Endothelial cell of umbilical vein (primary cell): ENCODE measurements at regions not wholly inside any gene's neighbourhood (a gene's known extent, or its start where the extent isn't known, plus 50 kb on each side); places are given as distances from the start of the nearest gene placed in this dataset.

ENCODE experiments used
- BruUV-seq: library from RNA; stranded (reverse); fragments of 400-500 nt; replicated peaks from 2 replicates; lab custom pipeline; 2021; lab: Mats Ljungman, UMichigan
- CTCF ChIA-PET: fragments of 300-600, 350-600 bp; sonication (Branson Sonifier 250); formaldehyde crosslinking; loops from one replicate; lab custom pipeline; 2021; ENCODE audit warnings: antibody characterized with exemption, inconsistent platforms; lab: Charles Lee
- POLR2A ChIA-PET: fragments of 300-600, 350-600 bp; sonication (Branson Sonifier 250); formaldehyde crosslinking; loops from one replicate; lab custom pipeline; 2021; ENCODE audit warnings: antibody characterized with exemption, inconsistent platforms; lab: Charles Lee
- DNase-seq: peaks from one replicate; pipeline ENCODE4 v3.0.0-alpha.2; 2011; ENCODE audit warnings: low read depth, low spot score
- FAIRE-seq: peaks from 2 replicates; lab custom pipeline; 2011; peaks lifted over from hg19 to GRCh38; lab: Jason Lieb, UNC
- H2AFZ ChIP-seq: 2 replicates; pipeline ENCODE4 v1.6.0; 2012; ENCODE audit warnings: low read depth, low read length, control low read depth, inconsistent platforms
- H3K27ac ChIP-seq: 2 replicates; pipeline ENCODE4 v1.5.1; 2011; ENCODE audit warnings: low read depth, mild to moderate bottlenecking, control low read depth, low read length, moderate library complexity; ENCODE audit not compliant: insufficient read depth
- H3K27me3 ChIP-seq, 2 experiments: 2 replicates each; pipeline versions ENCODE4 v1.6.0 to v1.6.1; 2011; ENCODE audit warnings: low read length in 2 of 2, mixed read lengths in 1 of 2; ENCODE audit not compliant: control insufficient read depth in 2 of 2, insufficient read depth in 2 of 2
- H3K36me3 ChIP-seq, 2 experiments: 2 replicates in 1 of 2; 3 replicates in 1 of 2; pipeline ENCODE4 v1.5.1; 2011; ENCODE audit warnings: low read length in 2 of 2, mild to moderate bottlenecking in 1 of 2, moderate library complexity in 1 of 2; ENCODE audit not compliant: control insufficient read depth in 2 of 2, insufficient read depth in 2 of 2; ENCODE audit errors: extremely low read depth in 1 of 2
- H3K4me1 ChIP-seq: 3 replicates; pipeline ENCODE4 v1.5.1; 2011; ENCODE audit warnings: mild to moderate bottlenecking, low read length; ENCODE audit not compliant: control insufficient read depth, insufficient read depth; ENCODE audit errors: extremely low read depth
- H3K4me2 ChIP-seq: 2 replicates; pipeline ENCODE4 v1.6.1; 2011; ENCODE audit warnings: low read length, control low read depth, mixed read lengths; ENCODE audit not compliant: insufficient read depth
- H3K4me3 ChIP-seq, 3 experiments: fragments of 200-600 bp in 1 of 3; sonication (generic), shearing (Covaris generic) in 1 of 3; replicated peaks in 1 of 3; 2 replicates each; pipeline ENCODE4 v1.5.1; 2011 to 2016; ENCODE audit warnings: control low read depth in 3 of 3, low read length in 3 of 3, mild to moderate bottlenecking in 2 of 3, inconsistent platforms in 1 of 3, low read depth in 1 of 3, moderate library complexity in 1 of 3; ENCODE audit not compliant: insufficient read depth in 1 of 3
- H3K79me2 ChIP-seq: 2 replicates; pipeline ENCODE4 v1.6.0; 2012; ENCODE audit warnings: low read length, inconsistent platforms; ENCODE audit not compliant: control insufficient read depth, insufficient read depth
- H3K9ac ChIP-seq: replicated peaks from 2 replicates; pipeline ENCODE3; 2011; ENCODE audit warnings: low read length, control low read depth; ENCODE audit not compliant: insufficient read depth; ENCODE audit errors: extremely low read depth
- H3K9me1 ChIP-seq: replicated peaks from 3 replicates; pipeline ENCODE4 v1.6.0; 2011; ENCODE audit warnings: mild to moderate bottlenecking, low read length; ENCODE audit not compliant: control insufficient read depth, insufficient read depth; ENCODE audit errors: extremely low read depth
- H3K9me3 ChIP-seq: replicated peaks from 2 replicates; pipeline ENCODE4 v1.5.1; 2012; ENCODE audit warnings: low read length, inconsistent platforms; ENCODE audit not compliant: control insufficient read depth, insufficient read depth
- H4K20me1 ChIP-seq: replicated peaks from 2 replicates; pipeline ENCODE3; 2011; ENCODE audit warnings: mild to moderate bottlenecking, low read length; ENCODE audit not compliant: control insufficient read depth, insufficient read depth; ENCODE audit errors: extremely low read depth
- CTCF ChIP-seq, 2 donors: IDR thresholded peaks; 1 replicate in 1 of 2; 2 replicates in 1 of 2; pipeline ENCODE4 v1.5.1; 2011; ENCODE audit warnings: low read length in 2 of 2, mild to moderate bottlenecking in 2 of 2, moderate library complexity in 2 of 2, control low read depth in 1 of 2, inconsistent platforms in 1 of 2, low read depth in 1 of 2; ENCODE audit not compliant: insufficient read depth in 1 of 2; ENCODE audit errors: extremely low read depth in 1 of 2
- EZH2 ChIP-seq: IDR thresholded peaks from 2 replicates; pipeline ENCODE4 v1.6.1; 2012; ENCODE audit warnings: borderline replicate concordance, low read depth, mild to moderate bottlenecking, moderate library complexity, low read length, inconsistent platforms; ENCODE audit not compliant: severe bottlenecking
- FOS ChIP-seq: IDR thresholded peaks from 2 replicates; pipeline ENCODE4 v1.6.1; 2011; ENCODE audit warnings: mild to moderate bottlenecking, low read length, moderate library complexity, borderline replicate concordance; ENCODE audit not compliant: insufficient read depth
- GATA2 ChIP-seq: IDR thresholded peaks from 2 replicates; pipeline ENCODE4 v1.7.0; 2011; ENCODE audit warnings: low read depth, mild to moderate bottlenecking, moderate library complexity, mixed read lengths, low read length; ENCODE audit not compliant: insufficient read length, insufficient read depth
- MAX ChIP-seq: IDR thresholded peaks from 2 replicates; pipeline ENCODE4 v1.6.1; 2011; ENCODE audit not compliant: insufficient read depth, insufficient read length
- MYC ChIP-seq: IDR thresholded peaks from one replicate; pipeline ENCODE4 v1.6.1; 2011; ENCODE audit warnings: mild to moderate bottlenecking, low read depth, low read length
- POLR2A ChIP-seq: IDR thresholded peaks from 2 replicates; pipeline ENCODE4 v1.6.1; 2012; ENCODE audit warnings: low read depth, mild to moderate bottlenecking, control low read depth, low read length
- POLR2AphosphoS5 ChIP-seq: IDR thresholded peaks from 2 replicates; pipeline ENCODE4 v1.6.1; 2012; ENCODE audit warnings: low read depth, mild to moderate bottlenecking, control low read depth, low read length, moderate library complexity; ENCODE audit not compliant: insufficient read depth
- dilution Hi-C: fragments of 300-500 bp; cut with MboI; formaldehyde crosslinking; loops from one replicate; pipeline ENCODE4 v1.15.0; 2019; ENCODE audit warnings: low sequenced_read_pairs; ENCODE audit not compliant: extremely low pct_ligation_motif_present
- intact Hi-C: fragments of 100-400 bp; cut with micrococcal nuclease; formaldehyde crosslinking; loops from one replicate; pipeline ENCODE4 v1.10.0; 2022

GRCh38 chr12:113651662-113652061 lies 180.0 kb upstream of the LHX5 start:
- no peak overlapping the region for H2AFZ ChIP-seq
- no peak overlapping the region for H3K27ac ChIP-seq
- no TSS peak for BruUV-seq
- H3K9ac ChIP-seq = no peak overlapping the region
- no peak overlapping the region for H3K4me2 ChIP-seq
- TF ChIP-seq CTCF (IDR thresholded peaks at IDR 0.05; ENCODE audit: extremely low read depth in 1 of 2, insufficient read depth in 1 of 2, low read depth in 1 of 2, low read length in 2 of 2) (no peak), GATA2 (no peak), POLR2AphosphoS5 (no peak), MAX (no peak), FOS (no peak), MYC (no peak), EZH2 (no peak), POLR2A (no peak)
- dilution Hi-C loops = no loop called here
- intact Hi-C loops = no loop called here
- no peaks in the 10 kb centered on the region for H4K20me1 ChIP-seq
- ChIA-PET POLR2A (no interaction called here), CTCF (no interaction called here)
- no peak for FAIRE-seq
- no peaks in the 10 kb centered on the region for H3K27me3 ChIP-seq
- no peaks in the 10 kb centered on the region for H3K9me1 ChIP-seq
- H3K4me3 ChIP-seq = no peak overlapping the region
- H3K36me3 ChIP-seq = no peaks in the 10 kb centered on the region
- no peaks in the 10 kb centered on the region for H3K4me1 ChIP-seq
- no peak for DNase-seq
- no peaks in the 10 kb centered on the region for H3K9me3 ChIP-seq
- H3K79me2 ChIP-seq = no peaks in the 10 kb centered on the region
